Loucy (cell line): ENCODE measurements at regions not wholly inside any gene's neighbourhood (a gene's known extent, or its start where the extent isn't known, plus 50 kb on each side); places are given as distances from the start of the nearest gene placed in this dataset.
A peak's percentile ranks its signal among the peaks of the same experiment; 100 is the strongest.

Source experiments
- H2AFZ ChIP-seq: fragments of 200-600 bp; sonication (generic); 2 replicates; pipeline ENCODE4 v1.6.0; 2016; ENCODE audit warnings: antibody characterized with exemption, mild to moderate bottlenecking, low read length, moderate library complexity
- H3F3A ChIP-seq: fragments of 200-600 bp; 2 replicates; pipeline ENCODE4 v1.6.0; 2016; ENCODE audit warnings: antibody characterized with exemption, low read depth, mild to moderate bottlenecking
- H3K27me3 ChIP-seq: fragments of 200-600 bp; sonication (generic); 2 replicates; pipeline ENCODE4 v1.6.1; 2014; ENCODE audit warnings: low read length, mild to moderate bottlenecking; ENCODE audit not compliant: insufficient read depth, poor library complexity, severe bottlenecking
- H3K36me3 ChIP-seq: fragments of 200-600 bp; sonication (generic); 2 replicates; pipeline ENCODE4 v1.6.1; 2016; ENCODE audit warnings: low read length; ENCODE audit not compliant: insufficient read depth
- H3K4me1 ChIP-seq: fragments of 200-600 bp; sonication (generic); 2 replicates; pipeline ENCODE4 v1.5.1; 2014; ENCODE audit warnings: low read length, mild to moderate bottlenecking; ENCODE audit not compliant: insufficient read depth, poor library complexity, severe bottlenecking
- H3K4me2 ChIP-seq: fragments of 200-600 bp; sonication (generic); 2 replicates; pipeline ENCODE4 v1.6.0; 2014; ENCODE audit warnings: antibody characterized with exemption, low read length, low read depth, mild to moderate bottlenecking; ENCODE audit not compliant: poor library complexity, severe bottlenecking
- H3K4me3 ChIP-seq: fragments of 200-600 bp; sonication (generic); 2 replicates; pipeline ENCODE4 v1.5.1; 2014; ENCODE audit warnings: low read length, mild to moderate bottlenecking, mixed read lengths; ENCODE audit not compliant: poor library complexity, severe bottlenecking
- H3K79me2 ChIP-seq: fragments of 200-600 bp; sonication (generic); 2 replicates; pipeline ENCODE4 v1.6.1; 2014; ENCODE audit warnings: low read length; ENCODE audit not compliant: insufficient read depth
- H3K9ac ChIP-seq: fragments of 200-600 bp; sonication (generic); 2 replicates; pipeline ENCODE4 v1.6.0; 2014; ENCODE audit warnings: mild to moderate bottlenecking, low read depth, low read length, moderate library complexity; ENCODE audit not compliant: poor library complexity, severe bottlenecking
- H3K9me2 ChIP-seq: fragments of 200-600 bp; sonication (generic); replicated peaks from 2 replicates; pipeline ENCODE4 v1.6.1; 2016; ENCODE audit warnings: low read depth, low read length, mixed read lengths
- H3K9me3 ChIP-seq: fragments of 200-600 bp; sonication (generic); 2 replicates; pipeline ENCODE4 v1.6.1; 2014; ENCODE audit warnings: mild to moderate bottlenecking, antibody characterized with exemption, low read length, low read depth; ENCODE audit not compliant: insufficient read depth
- H4K20me1 ChIP-seq: fragments of 200-600 bp; sonication (generic); 2 replicates; pipeline ENCODE4 v1.6.0; 2014; ENCODE audit warnings: antibody characterized with exemption, low read length, mild to moderate bottlenecking; ENCODE audit not compliant: insufficient read depth, poor library complexity, severe bottlenecking
- CTCF ChIP-seq: fragments of 200-600 bp; sonication (generic); conservative IDR thresholded peaks from 2 replicates; pipeline ENCODE4 v1.5.1; 2014; ENCODE audit warnings: mild to moderate bottlenecking, antibody characterized with exemption, low read length
- EZH2phosphoT487 ChIP-seq: fragments of 200-600 bp; IDR thresholded peaks from 2 replicates; pipeline ENCODE4 v1.6.1; 2018; ENCODE audit warnings: antibody characterized with exemption, mild to moderate bottlenecking, moderate library complexity, borderline replicate concordance

- Histone ChIP-seq H4K20me1 (no peaks in the 10 kb centered on the region), H3K9ac (no peak overlapping the region), H3K36me3 (no peaks in the 10 kb centered on the region), H3K9me2 (no peaks in the 10 kb centered on the region), H3K4me2 (no peak overlapping the region), H2AFZ (no peak overlapping the region), H3K4me3 (no peak overlapping the region), H3K9me3 (no peaks in the 10 kb centered on the region), H3K79me2 (no peaks in the 10 kb centered on the region), H3K27me3 (no peaks in the 10 kb centered on the region), H3K4me1 (peaks cover 32% of the 10 kb centered on the region), H3F3A (no peaks in the 10 kb centered on the region)
- TF ChIP-seq EZH2phosphoT487 (no peak), CTCF (no peak)
Measured at GRCh38 chr20:53741726-53742028, 148.0 kb upstream of the ZNF217 start.

- Histone ChIP-seq H3K9ac (no peak overlapping the region), H2AFZ (peak overlapping the region; percentile 83), H3K4me2 (no peak overlapping the region), H3K4me1 (peaks cover 43% of the 10 kb centered on the region), H3K9me2 (no peaks in the 10 kb centered on the region), H3K36me3 (no peaks in the 10 kb centered on the region), H3K27me3 (no peaks in the 10 kb centered on the region), H3K9me3 (no peaks in the 10 kb centered on the region), H3F3A (no peaks in the 10 kb centered on the region), H3K79me2 (no peaks in the 10 kb centered on the region), H4K20me1 (no peaks in the 10 kb centered on the region), H3K4me3 (no peak overlapping the region)
- no peak for TF ChIP-seq EZH2phosphoT487
- TF ChIP-seq CTCF = no peak
Measured at GRCh38 chr20:53739799-53740785, 146.5 kb upstream of the ZNF217 start.

GRCh38 chr20:53738945-53739798, 145.5 kb upstream of the ZNF217 start:
- no peaks in the 10 kb centered on the region for H4K20me1 ChIP-seq
- peak overlapping the region; percentile 83; the same call in 1 of the 2 replicates for H2AFZ ChIP-seq
- H3K9ac ChIP-seq = no peak overlapping the region
- H3K9me3 ChIP-seq = no peaks in the 10 kb centered on the region
- no peaks in the 10 kb centered on the region for H3F3A ChIP-seq
- no peak overlapping the region for H3K4me2 ChIP-seq
- TF ChIP-seq EZH2phosphoT487 (no peak), CTCF (no peak)
- no peaks in the 10 kb centered on the region for H3K27me3 ChIP-seq
- H3K4me1 ChIP-seq = peaks cover 43% of the 10 kb centered on the region
- H3K36me3 ChIP-seq = no peaks in the 10 kb centered on the region
- H3K79me2 ChIP-seq = no peaks in the 10 kb centered on the region
- H3K4me3 ChIP-seq = no peak overlapping the region
- H3K9me2 ChIP-seq = no peaks in the 10 kb centered on the region
